ENCODE measurements at regions not wholly inside any gene's neighbourhood (a gene's known extent, or its start where the extent isn't known, plus 50 kb on each side); places are given as distances from the start of the nearest gene placed in this dataset.

- BruUV-seq (replicated peaks) = no TSS peak
- no peak overlapping the region for H3K4me3 ChIP-seq (ENCODE audit: low read depth, low read length, poor library complexity, severe bottlenecking)
- no peak overlapping the region for H3K27ac ChIP-seq (ENCODE audit: low read depth, low read length, poor library complexity, severe bottlenecking)
- intact Hi-C loops (cut with micrococcal nuclease; ENCODE audit: unreplicated experiment) = no loop called here
- no peak for DNase-seq (ENCODE audit: low spot score)
- H4K20me1 ChIP-seq (ENCODE audit: insufficient read depth, low read length) = no peaks in the 10 kb centered on the region
- H2AFZ ChIP-seq (ENCODE audit: low read length) = no peak overlapping the region
- H3K79me2 ChIP-seq (ENCODE audit: insufficient read depth, low read depth, low read length) = no peaks in the 10 kb centered on the region
- no peaks in the 10 kb centered on the region for H3K9me2 ChIP-seq (ENCODE audit: insufficient read depth, low read length)
- no peaks in the 10 kb centered on the region for H3K36me3 ChIP-seq (ENCODE audit: insufficient read depth, low read length)
- ChIA-PET POLR2A (no interaction called here), CTCF (ENCODE audit: unreplicated experiment) (no interaction called here)
- H3K9me3 ChIP-seq (ENCODE audit: low read length) = no peaks in the 10 kb centered on the region
- H3K4me1 ChIP-seq (ENCODE audit: insufficient read depth, low read length, poor library complexity, severe bottlenecking) = no peaks in the 10 kb centered on the region
- TF ChIP-seq CTCF (conservative IDR thresholded peaks at IDR 0.05; ENCODE audit: low read length) (no peak), EZH2phosphoT487 (IDR thresholded peaks at IDR 0.05; ENCODE audit: borderline replicate concordance, low read depth, low read length) (no peak)
- H3K4me2 ChIP-seq (ENCODE audit: low read length) = no peak overlapping the region
These were observed 253.0 kb downstream of the TSHZ3 start for GRCh38 chr19:31096062-31096830.

- no peaks in the 10 kb centered on the region for H3K9me2 ChIP-seq (ENCODE audit: insufficient read depth, low read length)
- intact Hi-C loops (cut with micrococcal nuclease; ENCODE audit: unreplicated experiment) = no loop called here
- no peaks in the 10 kb centered on the region for H3K79me2 ChIP-seq (ENCODE audit: insufficient read depth, low read depth, low read length)
- no peaks in the 10 kb centered on the region for H4K20me1 ChIP-seq (ENCODE audit: insufficient read depth, low read length)
- no peaks in the 10 kb centered on the region for H3K9me3 ChIP-seq (ENCODE audit: low read length)
- ChIA-PET CTCF (ENCODE audit: unreplicated experiment) (no interaction called here), POLR2A (no interaction called here)
- BruUV-seq (replicated peaks) = no TSS peak
- no peak overlapping the region for H3K4me3 ChIP-seq (ENCODE audit: low read depth, low read length, poor library complexity, severe bottlenecking)
- no peaks in the 10 kb centered on the region for H3K4me1 ChIP-seq (ENCODE audit: insufficient read depth, low read length, poor library complexity, severe bottlenecking)
- no peak overlapping the region for H3K4me2 ChIP-seq (ENCODE audit: low read length)
- no peaks in the 10 kb centered on the region for H3K36me3 ChIP-seq (ENCODE audit: insufficient read depth, low read length)
- no peak for DNase-seq (ENCODE audit: low spot score)
- TF ChIP-seq EZH2phosphoT487 (IDR thresholded peaks at IDR 0.05; ENCODE audit: borderline replicate concordance, low read depth, low read length) (no peak), CTCF (conservative IDR thresholded peaks at IDR 0.05; ENCODE audit: low read length) (no peak)
- no peak overlapping the region for H3K27ac ChIP-seq (ENCODE audit: low read depth, low read length, poor library complexity, severe bottlenecking)
- no peak overlapping the region for H2AFZ ChIP-seq (ENCODE audit: low read length)
These were observed 254.0 kb downstream of the TSHZ3 start for GRCh38 chr19:31095100-31095804.

GRCh38 chr19:31092274-31092673, 257.0 kb downstream of the TSHZ3 start:
- Histone ChIP-seq H3K36me3 (ENCODE audit: insufficient read depth, low read length) (no peaks in the 10 kb centered on the region), H3K79me2 (ENCODE audit: insufficient read depth, low read depth, low read length) (no peaks in the 10 kb centered on the region), H3K4me2 (ENCODE audit: low read length) (no peak overlapping the region), H3K9me2 (ENCODE audit: insufficient read depth, low read length) (no peaks in the 10 kb centered on the region), H3K9me3 (ENCODE audit: low read length) (no peaks in the 10 kb centered on the region), H3K27ac (ENCODE audit: low read depth, low read length, poor library complexity, severe bottlenecking) (no peak overlapping the region), H3K4me1 (ENCODE audit: insufficient read depth, low read length, poor library complexity, severe bottlenecking) (no peaks in the 10 kb centered on the region), H4K20me1 (ENCODE audit: insufficient read depth, low read length) (no peaks in the 10 kb centered on the region), H2AFZ (ENCODE audit: low read length) (no peak overlapping the region), H3K4me3 (ENCODE audit: low read depth, low read length, poor library complexity, severe bottlenecking) (no peak overlapping the region)
- no TSS peak for BruUV-seq (replicated peaks)
- DNase-seq (ENCODE audit: low spot score) = no peak
- ChIA-PET CTCF (ENCODE audit: unreplicated experiment) (no interaction called here), POLR2A (no interaction called here)
- intact Hi-C loops (cut with micrococcal nuclease; ENCODE audit: unreplicated experiment) = no loop called here
- TF ChIP-seq EZH2phosphoT487 (IDR thresholded peaks at IDR 0.05; ENCODE audit: borderline replicate concordance, low read depth, low read length) = no peak
